Keratinocyte (primary cell): ENCODE measurements at regions not wholly inside any gene's neighbourhood (a gene's known extent, or its start where the extent isn't known, plus 50 kb on each side); places are given as distances from the start of the nearest gene placed in this dataset.

Experiments used
- EZH2 ChIP-seq: IDR thresholded peaks from one replicate; pipeline ENCODE4 v1.6.1; 2012; ENCODE audit warnings: inconsistent platforms, mild to moderate bottlenecking, low read length, moderate library complexity
- TF ChIP-seq, protein P1 (sequence below), 3 experiments: IDR thresholded peaks in 1 of 3; conservative IDR thresholded peaks in 1 of 3; optimal IDR thresholded peaks in 1 of 3; 2 replicates in 2 of 3; 3 replicates in 1 of 3; pipeline versions ENCODE3 to v1.5.1; 2011; ENCODE audit warnings: low read length in 3 of 3, mild to moderate bottlenecking in 3 of 3, moderate library complexity in 2 of 3, control low read depth in 1 of 3, inconsistent platforms in 1 of 3; ENCODE audit not compliant: insufficient read depth in 2 of 3; ENCODE audit errors: extremely low read depth in 1 of 3

GRCh38 chr11:115678942-115679341 lies 174.7 kb upstream of the CADM1 start:
- TF ChIP-seq, protein P1, sequence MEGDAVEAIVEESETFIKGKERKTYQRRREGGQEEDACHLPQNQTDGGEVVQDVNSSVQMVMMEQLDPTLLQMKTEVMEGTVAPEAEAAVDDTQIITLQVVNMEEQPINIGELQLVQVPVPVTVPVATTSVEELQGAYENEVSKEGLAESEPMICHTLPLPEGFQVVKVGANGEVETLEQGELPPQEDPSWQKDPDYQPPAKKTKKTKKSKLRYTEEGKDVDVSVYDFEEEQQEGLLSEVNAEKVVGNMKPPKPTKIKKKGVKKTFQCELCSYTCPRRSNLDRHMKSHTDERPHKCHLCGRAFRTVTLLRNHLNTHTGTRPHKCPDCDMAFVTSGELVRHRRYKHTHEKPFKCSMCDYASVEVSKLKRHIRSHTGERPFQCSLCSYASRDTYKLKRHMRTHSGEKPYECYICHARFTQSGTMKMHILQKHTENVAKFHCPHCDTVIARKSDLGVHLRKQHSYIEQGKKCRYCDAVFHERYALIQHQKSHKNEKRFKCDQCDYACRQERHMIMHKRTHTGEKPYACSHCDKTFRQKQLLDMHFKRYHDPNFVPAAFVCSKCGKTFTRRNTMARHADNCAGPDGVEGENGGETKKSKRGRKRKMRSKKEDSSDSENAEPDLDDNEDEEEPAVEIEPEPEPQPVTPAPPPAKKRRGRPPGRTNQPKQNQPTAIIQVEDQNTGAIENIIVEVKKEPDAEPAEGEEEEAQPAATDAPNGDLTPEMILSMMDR (optimal IDR thresholded peaks at IDR 0.05 in 1 of 3, IDR thresholded peaks at IDR 0.05 in 1 of 3, conservative IDR thresholded peaks at IDR 0.05 in 1 of 3; ENCODE audit: extremely low read depth in 1 of 3, insufficient read depth in 2 of 3, low read length in 3 of 3): peak in 2 of 3 experiments; percentile 18 to 54
- no peak for TF ChIP-seq EZH2
